Activated CD4-positive, alpha-beta T cell treated with anti-CD3 and anti-CD28 coated beads, Interleukin-2, Interleukin-4, amounts not matched to agents 100 ng/mL and 50 ng/mL, durations not matched to agents 16 hours and 8 hours (primary cell): ENCODE measurements at regions not wholly inside any gene's neighbourhood (a gene's known extent, or its start where the extent isn't known, plus 50 kb on each side); places are given as distances from the start of the nearest gene placed in this dataset.
A peak's percentile ranks its signal among the peaks of the same experiment; 100 is the strongest.
"Not testable (repeated sequence)": the region's sequence is repeated elsewhere in the genome, so short reads cannot be mapped to it uniquely, and the experiment has no call there.

Experiments
- DNase-seq: peaks from one replicate; pipeline ENCODE4 v3.0.0-alpha.2; 2020; ENCODE audit warnings: low spot score

DNA sequence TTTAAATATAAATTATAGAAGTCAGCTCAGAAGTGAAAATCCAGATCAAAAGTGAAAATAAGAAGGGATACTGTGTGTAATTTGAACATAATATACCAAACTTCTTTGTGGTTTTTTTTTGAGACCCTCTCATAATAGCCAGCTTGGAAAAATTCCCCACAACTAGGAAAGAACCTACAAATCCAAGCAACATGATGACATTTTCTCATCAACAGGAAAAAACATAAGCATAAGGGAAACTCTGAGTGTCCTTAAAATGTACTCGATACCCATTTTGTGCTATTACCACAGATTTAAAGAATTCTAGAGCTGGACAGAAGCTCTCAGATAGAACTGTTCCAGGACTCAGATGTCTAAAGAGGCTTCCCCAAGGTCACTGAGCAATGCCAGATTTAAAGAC is 214.8 kb upstream of the KLF14 start:
- no peak for DNase-seq

DNA sequence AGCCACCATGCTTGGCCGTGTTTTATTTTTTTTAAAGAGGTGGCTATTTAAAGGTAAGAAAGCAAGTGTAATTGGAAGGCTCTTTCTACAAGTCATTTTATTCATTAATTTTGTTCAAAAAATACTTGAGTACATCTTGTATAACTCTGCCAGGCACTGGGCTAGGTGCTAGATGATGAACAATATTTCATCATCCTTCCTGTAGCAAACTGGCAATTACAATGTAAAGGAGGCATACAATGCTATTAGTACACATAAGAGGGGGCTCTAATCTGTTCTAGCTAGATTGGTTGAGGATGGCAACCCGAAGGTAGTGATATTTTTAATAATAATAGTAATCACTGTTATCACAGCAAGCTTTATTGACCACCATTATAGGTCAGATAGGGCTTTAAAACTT is 215.5 kb upstream of the KLF14 start:
- no peak for DNase-seq

- no peak for DNase-seq
Measured at GRCh38 chr7:130950054-130950453, 216.0 kb upstream of the KLF14 start.

GRCh38 chr7:130950741-130951140 is 216.7 kb upstream of the KLF14 start:
- no peak for DNase-seq

GRCh38 chr7:130951303-130951975 is 217.4 kb upstream of the KLF14 start:
- no peak for DNase-seq

GRCh38 chr7:130951976-130952876 is 218.2 kb upstream of the KLF14 start:
- no peak for DNase-seq

DNA sequence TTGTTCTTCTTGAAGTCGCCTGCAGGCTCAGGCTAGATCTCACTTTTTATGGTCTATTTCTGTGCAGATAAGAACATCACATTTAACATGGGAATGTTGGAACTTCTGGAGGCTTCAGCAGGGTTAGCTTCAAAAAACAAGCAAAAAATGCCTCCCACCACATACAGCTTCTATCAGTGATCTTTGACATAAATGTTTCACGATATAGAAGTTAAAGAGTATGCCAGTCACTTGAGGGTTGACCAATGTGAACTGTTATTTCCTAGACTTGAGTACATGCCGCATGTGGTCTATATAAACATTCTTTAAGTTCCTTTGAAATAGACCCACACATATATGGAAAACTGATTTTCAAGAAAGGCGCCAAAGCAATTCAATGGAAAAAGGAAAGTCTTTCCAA is 219.2 kb upstream of the KLF14 start:
- DNase-seq = no peak

GRCh38 chr7:130954918-130955564 is 221.0 kb upstream of the KLF14 start:
- DNase-seq = no peak

- DNase-seq = no peak
Measured at GRCh38 chr7:130955565-130955919, 221.5 kb upstream of the KLF14 start.

DNA sequence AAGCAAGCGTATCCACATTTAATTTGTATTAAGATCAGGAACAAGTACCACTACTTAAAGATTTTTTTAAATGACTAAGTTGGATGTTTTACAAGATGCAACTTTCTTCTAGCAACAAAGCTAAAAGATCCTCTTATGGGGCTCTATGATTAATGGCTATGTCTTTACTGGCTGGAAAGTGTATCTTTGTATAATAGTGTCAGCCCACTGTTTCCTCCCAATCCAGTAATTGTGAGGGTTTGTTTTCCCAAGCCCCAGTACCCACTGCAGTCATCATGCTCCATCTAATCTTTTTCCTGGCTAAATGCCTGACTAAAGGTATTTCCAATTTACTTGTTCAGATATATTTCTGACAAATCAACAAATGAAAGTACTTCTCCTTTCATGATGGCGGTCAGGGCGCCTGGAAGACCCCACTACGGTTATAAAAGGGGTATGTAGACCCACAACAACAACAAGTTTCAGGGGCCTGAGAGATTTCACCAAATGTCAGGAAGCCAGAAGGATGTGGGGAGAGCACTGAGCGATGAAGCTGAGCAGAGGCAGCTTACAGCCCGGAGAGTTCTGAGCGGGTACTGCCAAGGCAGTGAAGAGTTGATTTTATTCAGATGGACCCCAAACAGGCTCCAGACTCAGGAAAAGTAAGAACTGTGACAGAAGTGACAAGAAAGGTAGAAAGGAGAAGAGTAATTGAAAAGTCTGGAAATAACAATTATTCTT is 222.6 kb upstream of the KLF14 start:
- DNase-seq = no peak

- DNase-seq = no peak
Measured at GRCh38 chr7:130957137-130957513, 223.1 kb upstream of the KLF14 start.

GRCh38 chr7:130957722-130958435 is 223.9 kb upstream of the KLF14 start:
- not testable (repeated sequence) for DNase-seq

DNA sequence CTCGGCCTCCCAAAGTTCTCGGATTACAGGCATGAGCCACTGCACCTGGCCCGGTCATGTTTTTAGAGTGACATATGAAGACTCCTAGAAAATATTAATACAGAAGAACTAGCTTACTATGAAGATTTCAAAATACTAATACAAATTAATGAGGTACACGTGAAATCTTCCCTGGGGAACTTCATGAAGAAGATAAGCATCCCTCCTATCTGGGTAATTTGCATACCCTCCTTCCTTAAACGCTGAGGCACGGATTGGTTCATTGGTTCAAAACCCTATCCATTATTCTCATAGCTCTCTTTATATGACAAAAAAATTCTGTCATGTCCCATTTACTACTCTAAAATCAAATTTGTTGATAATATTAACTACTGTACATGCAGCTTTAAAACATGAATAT is 224.8 kb upstream of the KLF14 start:
- DNase-seq = no peak

GRCh38 chr7:130959743-130960207 is 225.8 kb upstream of the KLF14 start:
- peak; percentile 73 for DNase-seq

- peak; percentile 82 for DNase-seq
Measured at GRCh38 chr7:130960208-130960988, 226.4 kb upstream of the KLF14 start.

DNA sequence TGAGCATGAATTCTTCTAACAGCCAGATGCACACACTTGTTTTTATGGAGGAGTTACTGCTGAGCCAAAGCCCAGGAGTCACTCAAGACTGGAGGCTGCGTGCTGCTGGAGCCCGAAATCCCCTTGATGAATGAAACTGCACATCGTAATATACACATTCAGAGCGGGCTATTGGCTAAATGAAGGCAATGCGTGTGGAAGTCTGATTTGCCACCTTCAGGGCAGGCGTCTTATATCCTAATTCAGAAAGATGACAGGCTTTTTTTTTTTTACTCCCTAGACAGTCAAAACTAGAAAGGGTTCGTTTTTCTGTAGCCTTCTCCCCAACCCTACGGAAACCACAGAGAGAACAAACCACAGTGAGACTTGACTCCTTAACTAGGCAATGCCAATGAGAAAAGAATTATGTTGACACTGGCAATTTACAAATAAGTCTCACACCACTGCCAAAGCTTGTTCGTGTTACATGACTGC is 227.2 kb upstream of the KLF14 start:
- peak; percentile 96 for DNase-seq

- DNase-seq = no peak
Measured at GRCh38 chr7:130962109-130962508, 228.1 kb upstream of the KLF14 start.

DNA sequence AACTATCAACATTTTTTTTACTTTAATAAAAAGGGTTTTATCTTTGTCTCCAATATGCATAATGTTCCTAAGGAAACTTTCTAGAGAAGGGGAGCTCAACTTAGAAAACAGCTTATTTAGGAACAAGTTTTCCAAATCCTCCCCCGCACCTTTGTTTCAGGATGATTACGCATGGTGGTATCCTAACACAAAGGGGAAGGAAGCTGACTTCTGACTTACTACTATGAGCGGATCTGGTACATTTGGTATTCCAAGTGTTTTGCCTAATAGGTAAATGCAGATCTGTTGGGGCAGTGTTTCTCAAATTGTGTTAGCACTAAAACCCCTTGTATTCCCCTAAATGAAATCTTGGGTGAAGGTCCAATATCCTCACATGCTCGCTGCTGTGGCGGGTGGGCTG is 229.3 kb upstream of the KLF14 start:
- no peak for DNase-seq

- DNase-seq = no peak
Measured at GRCh38 chr7:130965515-130965914, 231.5 kb upstream of the KLF14 start.

DNA sequence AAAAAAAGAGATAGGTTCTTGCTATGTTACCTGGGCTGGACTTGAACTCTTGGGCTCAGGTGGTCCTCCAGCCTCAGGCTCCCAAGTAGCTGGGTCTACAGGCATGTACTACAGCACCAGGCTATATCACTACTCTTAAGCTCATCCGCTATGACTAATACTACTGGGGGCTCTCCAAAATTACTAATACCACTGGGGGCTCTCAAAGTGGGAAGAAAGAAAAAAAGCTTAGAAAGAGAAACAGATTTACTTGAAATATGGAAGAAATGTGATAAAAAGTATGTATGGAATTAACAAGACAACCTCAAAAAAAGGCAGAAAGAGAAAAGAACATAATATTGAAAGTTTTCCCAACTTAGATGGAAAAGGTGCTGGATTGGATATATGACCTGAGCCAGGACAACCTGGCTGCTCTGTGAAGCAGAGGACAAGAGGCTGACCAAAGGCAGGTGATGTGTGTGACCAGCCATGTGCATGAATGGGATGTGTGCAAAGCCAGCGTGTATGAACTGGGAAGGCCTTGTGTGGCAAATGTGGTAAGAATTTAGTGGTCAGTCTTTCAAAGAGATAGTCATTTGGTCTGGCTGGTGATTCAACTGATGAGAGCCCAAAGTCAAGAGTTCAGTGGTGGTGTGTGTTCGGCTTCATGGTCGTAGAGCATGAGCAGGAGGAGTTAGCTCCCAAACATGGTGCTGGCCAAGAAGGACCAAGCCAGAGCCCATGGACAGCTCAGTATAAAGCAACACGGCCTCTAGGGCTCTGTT is 232.4 kb upstream of the KLF14 start:
- DNase-seq = no peak
